ENCODE measurements at regions not wholly inside any gene's neighbourhood (a gene's known extent, or its start where the extent isn't known, plus 50 kb on each side); places are given as distances from the start of the nearest gene placed in this dataset.

- TF ChIP-seq POLR2AphosphoS5 (IDR thresholded peaks at IDR 0.05) (no peak), POLR2A (IDR thresholded peaks at IDR 0.05; ENCODE audit: low read depth) (no peak), EP300 (IDR thresholded peaks at IDR 0.05) (no peak)
- TF ChIP-seq, protein P1, sequence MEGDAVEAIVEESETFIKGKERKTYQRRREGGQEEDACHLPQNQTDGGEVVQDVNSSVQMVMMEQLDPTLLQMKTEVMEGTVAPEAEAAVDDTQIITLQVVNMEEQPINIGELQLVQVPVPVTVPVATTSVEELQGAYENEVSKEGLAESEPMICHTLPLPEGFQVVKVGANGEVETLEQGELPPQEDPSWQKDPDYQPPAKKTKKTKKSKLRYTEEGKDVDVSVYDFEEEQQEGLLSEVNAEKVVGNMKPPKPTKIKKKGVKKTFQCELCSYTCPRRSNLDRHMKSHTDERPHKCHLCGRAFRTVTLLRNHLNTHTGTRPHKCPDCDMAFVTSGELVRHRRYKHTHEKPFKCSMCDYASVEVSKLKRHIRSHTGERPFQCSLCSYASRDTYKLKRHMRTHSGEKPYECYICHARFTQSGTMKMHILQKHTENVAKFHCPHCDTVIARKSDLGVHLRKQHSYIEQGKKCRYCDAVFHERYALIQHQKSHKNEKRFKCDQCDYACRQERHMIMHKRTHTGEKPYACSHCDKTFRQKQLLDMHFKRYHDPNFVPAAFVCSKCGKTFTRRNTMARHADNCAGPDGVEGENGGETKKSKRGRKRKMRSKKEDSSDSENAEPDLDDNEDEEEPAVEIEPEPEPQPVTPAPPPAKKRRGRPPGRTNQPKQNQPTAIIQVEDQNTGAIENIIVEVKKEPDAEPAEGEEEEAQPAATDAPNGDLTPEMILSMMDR (IDR thresholded peaks at IDR 0.05), result no peak
Observed at GRCh38 chr7:149635561-149636329, 137.6 kb downstream of the ZNF467 start.
